GM21619 (cell line): ENCODE measurements at regions not wholly inside any gene's neighbourhood (a gene's known extent, or its start where the extent isn't known, plus 50 kb on each side); places are given as distances from the start of the nearest gene placed in this dataset.

Experiments used
- ATAC-seq: cut with Tn5 transposase; IDR thresholded peaks from one replicate; pipeline ENCODE4 v1.9.1; 2021; ENCODE audit not compliant: unreplicated experiment

- no peak for ATAC-seq
Measured at GRCh38 chr20:39394461-39394860, 432.3 kb downstream of the DHX35 start.

GRCh38 chr20:39390186-39390585 lies 428.0 kb downstream of the DHX35 start:
- ATAC-seq, result no peak

- ATAC-seq, result no peak
Measured at GRCh38 chr20:39381595-39381994, 419.5 kb downstream of the DHX35 start.

DNA sequence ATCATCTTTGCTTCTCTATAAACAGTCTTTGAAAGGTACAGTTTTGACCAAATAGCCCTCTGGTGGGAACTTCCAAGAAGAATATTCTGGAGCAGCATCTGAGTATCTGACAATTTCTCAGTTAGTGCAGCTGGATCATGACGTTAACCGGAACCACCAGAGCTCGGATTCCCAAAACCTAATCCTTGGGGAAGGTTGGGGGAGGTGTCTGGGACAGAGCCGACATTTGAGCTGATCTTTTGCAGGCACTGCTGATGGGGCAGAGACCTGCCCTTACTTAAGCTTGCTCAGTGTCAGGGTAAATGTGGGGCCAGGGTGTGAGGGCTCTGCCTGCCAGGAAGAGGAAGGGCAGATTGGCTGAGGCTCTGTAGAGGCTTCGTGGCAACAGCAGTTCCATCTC lies 416.6 kb downstream of the DHX35 start:
- ATAC-seq, result no peak

- ATAC-seq, result no peak
Measured at GRCh38 chr20:39376788-39377187, 414.6 kb downstream of the DHX35 start.

DNA sequence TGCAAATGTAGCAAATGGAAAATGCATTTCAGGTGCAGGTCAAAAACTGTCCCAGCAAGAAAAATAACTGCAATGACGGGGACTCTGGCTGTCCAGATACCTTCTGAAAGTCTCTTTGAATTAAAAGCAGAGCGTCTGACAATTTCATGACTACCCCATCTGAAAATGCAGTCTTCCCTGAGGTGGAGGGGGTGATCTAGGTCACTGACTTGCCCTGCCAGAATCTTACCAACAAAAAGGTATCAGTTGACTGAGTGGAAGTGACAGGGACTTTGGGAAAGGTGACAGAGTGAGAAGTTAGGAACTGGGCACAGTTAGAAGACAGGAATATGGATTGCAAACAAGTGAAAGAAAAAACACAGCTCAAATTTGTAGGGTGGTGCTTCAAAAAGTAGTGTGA lies 402.2 kb downstream of the DHX35 start:
- ATAC-seq, result no peak

GRCh38 chr20:39359981-39360620 lies 398.0 kb downstream of the DHX35 start:
- no peak for ATAC-seq

GRCh38 chr20:39358052-39358451 lies 395.9 kb downstream of the DHX35 start:
- peak; percentile 59 for ATAC-seq

DNA sequence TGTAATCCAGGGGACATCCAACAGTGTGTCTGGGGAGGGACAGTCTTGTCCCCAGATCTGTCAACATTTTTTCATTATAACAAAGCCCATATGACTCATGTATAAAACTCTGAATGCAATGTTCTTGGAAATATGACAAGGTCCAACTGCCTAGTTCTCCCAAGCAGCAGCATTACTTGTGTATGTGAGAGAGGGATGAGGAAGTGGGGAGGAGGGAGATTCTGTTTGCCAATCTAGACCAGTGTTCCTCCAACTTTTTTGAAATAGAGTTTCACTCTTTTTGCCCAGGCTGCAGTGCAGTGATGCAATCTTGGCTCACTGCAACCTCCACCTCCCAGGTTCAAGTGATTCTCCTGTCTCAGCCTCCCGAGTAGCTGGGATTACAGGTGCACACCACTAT lies 394.8 kb downstream of the DHX35 start:
- ATAC-seq, result no peak

DNA sequence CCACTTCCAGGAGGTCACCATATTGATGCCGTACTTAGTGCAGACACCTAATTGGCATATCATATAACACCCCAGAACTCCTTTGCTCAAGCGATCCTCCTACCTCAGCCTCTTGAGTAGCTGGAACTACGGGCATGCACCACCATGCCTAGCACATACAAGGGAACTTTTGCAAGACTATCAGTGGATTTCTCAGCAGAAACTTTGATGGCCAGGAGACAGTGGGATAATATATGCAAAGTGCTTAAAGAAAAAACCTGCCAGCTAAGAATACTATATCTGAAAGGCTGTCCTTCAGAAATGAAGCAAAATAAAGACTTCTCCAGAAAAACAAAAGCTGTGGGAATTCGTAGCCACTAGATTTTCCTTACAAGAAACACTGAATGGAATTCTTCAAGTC lies 387.1 kb downstream of the DHX35 start:
- ATAC-seq, result no peak

DNA sequence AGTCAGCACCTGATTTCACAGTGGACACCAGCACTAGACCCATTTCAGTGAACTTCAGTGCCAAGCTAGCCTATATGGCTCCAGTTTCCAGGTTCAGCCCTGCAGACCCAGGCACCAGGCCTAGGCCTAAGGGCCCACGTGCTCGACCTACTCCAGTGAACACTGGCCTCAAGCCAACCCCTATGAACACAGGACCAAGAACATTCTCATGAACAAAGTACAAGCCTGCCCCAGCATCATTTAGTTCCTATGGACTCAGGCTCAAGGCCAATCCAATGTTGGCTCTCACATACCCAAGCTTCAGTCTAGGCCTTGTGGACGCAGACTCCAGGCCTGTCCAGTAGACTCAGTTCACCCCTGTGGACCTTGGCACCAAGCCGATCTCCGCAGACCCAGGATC lies 385.5 kb downstream of the DHX35 start:
- ATAC-seq, result no peak

DNA sequence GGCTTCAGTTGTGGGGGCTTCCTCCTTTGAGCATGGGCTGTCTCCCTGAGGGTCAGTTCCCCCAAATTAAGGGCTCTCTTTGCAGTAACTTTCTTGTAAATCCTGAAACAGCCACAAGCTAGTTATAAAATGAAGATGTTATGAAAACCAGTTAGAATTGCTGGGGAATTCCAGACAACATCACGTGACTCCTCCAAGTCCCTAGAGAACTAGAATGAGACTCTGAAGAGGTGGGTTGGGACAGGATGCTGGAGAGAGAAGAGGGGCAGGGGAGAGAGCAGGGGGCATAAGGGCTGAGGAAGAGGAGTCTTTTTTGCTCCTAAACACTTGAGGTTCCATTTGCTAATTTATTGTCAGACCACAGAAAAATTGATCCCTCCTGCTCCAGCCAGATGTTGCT lies 380.3 kb downstream of the DHX35 start:
- ATAC-seq, result no peak

DNA sequence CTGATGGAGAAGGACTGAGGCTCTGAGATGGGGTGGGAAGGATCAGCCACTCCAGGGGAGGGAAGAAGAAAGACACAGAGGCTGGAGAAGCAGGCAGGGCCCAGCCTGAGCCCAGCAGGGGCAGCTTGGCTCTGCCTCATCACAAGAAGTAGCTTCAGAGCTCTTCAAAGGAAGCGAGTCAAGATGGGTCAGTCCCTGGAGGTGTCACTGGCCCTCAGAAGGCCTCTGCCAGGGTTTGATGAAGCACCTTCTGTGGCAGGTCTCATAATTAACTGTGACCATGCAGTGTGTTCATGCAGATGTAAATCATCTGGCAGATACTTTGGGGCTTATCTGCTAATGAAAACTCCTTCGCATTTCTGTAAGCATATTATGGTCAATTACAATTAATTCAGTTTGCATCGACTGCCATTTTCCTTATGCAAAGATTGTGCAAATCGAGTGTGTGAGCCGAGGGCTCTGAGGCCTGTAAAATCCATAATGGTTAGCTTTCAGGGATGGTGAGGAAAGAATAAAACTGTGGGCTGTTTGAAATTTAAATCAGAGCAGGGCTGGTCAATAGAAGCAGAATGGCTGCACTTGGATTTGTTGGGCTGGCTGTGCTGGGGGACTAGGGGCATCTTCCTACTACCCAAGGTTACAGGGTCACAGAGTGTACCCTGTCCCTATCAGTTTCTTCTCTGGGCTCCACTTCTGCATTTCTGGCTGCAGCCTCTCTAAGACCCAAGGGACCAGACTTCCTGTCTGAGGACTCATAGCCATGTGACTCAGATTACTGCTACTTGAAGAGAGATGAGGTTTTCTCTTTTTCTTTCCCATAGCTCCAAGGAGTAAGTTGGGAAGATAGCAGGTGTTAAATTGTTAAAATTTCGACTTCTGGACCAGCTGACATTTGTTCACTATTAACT lies 376.6 kb downstream of the DHX35 start:
- ATAC-seq, result peak; percentile 98

GRCh38 chr20:39333211-39333610 lies 371.1 kb downstream of the DHX35 start:
- no peak for ATAC-seq

DNA sequence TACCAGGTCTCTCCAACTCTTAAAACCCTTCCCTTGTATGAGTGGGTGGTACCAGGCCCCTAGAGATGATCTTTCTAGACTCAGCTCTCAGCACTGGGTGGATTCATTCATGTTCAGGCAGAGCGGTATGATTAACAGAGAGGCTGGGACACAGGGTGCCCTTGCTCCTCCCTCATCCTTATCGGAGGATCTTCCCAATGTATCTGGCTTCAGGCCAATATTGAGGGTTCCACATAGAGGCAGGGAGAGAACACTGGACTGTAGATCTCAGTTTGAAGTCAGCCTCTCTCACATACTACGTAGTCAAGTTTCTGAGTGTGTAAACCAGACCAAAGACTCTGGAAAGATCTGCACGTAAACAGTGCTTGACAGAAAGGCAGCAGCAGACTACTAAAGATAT lies 366.2 kb downstream of the DHX35 start:
- no peak for ATAC-seq

DNA sequence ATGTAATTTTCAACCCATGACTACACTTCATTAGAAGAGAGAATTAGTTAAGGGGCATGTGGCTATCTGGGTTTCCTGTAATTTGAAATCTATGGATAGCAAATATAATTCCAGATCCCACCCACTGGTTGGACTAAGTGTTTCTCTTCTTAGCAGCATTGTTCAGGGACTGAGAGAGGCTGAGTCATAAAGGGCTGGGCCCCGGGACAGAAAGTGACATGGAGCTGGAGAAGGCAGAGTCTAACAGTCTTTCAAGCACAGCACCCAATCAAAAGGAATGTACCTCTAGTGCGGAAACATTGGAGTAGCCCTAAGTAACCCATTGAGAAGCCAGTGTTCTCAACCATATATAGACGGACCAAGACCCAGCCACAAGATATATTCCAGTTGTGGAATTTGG lies 363.9 kb downstream of the DHX35 start:
- no peak for ATAC-seq

- ATAC-seq, result no peak
Measured at GRCh38 chr20:39318911-39319310, 356.8 kb downstream of the DHX35 start.

DNA sequence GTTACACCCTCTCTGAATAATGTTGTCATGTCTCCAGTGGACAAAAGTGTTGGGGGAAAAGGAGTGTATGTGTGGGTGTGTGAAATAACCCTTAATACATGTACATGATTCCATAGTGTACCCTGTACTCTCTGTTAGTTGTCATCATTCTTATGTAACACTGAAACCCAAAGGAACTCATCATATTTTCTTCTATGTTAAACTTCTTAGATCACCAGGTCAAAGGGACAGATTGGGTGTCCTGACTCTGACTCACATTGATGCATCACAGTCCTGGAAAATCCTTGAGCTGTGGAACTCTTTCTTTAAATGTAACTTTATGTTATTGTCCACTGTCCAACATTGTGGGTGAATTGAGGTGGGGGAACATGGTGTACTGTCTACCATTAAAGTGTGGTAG lies 350.5 kb downstream of the DHX35 start:
- ATAC-seq, result no peak

DNA sequence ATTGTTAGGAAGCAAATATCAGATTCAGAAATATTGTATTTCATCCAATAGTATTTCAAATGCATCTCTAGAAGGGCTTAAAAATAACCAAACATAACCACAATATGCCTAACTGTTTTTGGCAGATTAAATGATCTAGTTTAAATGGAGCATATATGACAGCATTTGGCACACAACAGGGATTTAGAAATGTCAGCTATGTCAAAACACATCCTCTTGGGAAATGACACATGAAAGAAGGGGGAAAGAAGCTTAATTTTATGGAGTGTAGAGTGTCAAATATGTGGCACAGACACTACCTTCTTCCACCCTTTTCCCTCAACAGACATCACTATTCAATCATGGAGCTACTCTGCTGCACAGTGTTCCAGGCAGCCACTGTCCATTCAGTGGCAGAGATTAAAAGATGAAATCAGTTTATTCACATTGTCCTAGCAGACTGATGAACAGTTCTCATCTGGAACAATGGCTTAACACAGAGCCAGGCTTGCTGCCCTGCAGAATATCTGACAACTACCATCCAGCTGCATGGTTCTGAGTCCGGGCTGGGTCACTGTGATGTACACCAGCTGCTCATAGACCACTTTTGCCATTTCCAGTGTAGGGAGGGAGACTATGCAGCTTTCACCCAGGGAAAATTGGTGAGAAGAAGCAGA lies 349.8 kb downstream of the DHX35 start:
- ATAC-seq, result no peak

GRCh38 chr20:39310363-39310995 lies 348.3 kb downstream of the DHX35 start:
- no peak for ATAC-seq

DNA sequence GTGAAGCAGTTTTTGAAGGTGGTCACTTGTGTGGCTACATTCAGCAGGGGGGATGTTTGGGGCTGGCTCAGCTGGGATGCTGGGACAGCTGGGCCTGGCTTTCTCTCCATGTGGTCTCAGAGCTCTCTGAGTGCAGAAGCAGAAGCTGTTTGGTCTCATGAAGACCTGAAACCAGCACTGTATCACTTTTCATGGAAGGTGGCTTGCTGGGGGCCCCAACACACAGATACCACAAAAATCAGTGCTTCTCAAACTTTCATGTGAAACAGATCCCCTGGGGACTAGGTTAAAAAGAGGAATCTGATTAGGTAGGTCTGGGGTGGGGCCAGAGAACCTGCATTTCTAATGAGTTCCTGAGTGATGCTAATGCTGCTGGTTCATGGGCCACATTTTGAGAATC lies 347.3 kb downstream of the DHX35 start:
- no peak for ATAC-seq

GRCh38 chr20:39302312-39302711 lies 340.2 kb downstream of the DHX35 start:
- no peak for ATAC-seq
